Stimulated activated CD4-positive, alpha-beta T cell treated with anti-CD3 and anti-CD28 coated beads, Interleukin-12 subunit alpha, Interleukin-12 subunit beta, amount 100 ng/mL, for 24 hours (primary cell): ENCODE measurements at regions not wholly inside any gene's neighbourhood (a gene's known extent, or its start where the extent isn't known, plus 50 kb on each side); places are given as distances from the start of the nearest gene placed in this dataset.
"Not testable (repeated sequence)": the region's sequence is repeated elsewhere in the genome, so short reads cannot be mapped to it uniquely, and the experiment has no call there.

Source experiments
- DNase-seq, 2 experiments: peaks; one replicate each; pipeline ENCODE4 v3.0.0-alpha.2; 2020; ENCODE audit warnings: low read depth in 2 of 2

GRCh38 chrX:9342561-9343051 lies 122.3 kb upstream of the TBL1X start:
- peak in 1 of 2 experiments; percentile 9 for DNase-seq

GRCh38 chrX:9343971-9344370 lies 120.9 kb upstream of the TBL1X start:
- no peak for DNase-seq

- no peak for DNase-seq
These were observed 118.9 kb upstream of the TBL1X start for GRCh38 chrX:9345957-9346356.

GRCh38 chrX:9349572-9350494 lies 115.0 kb upstream of the TBL1X start:
- DNase-seq = no peak

GRCh38 chrX:9351126-9351525 lies 113.7 kb upstream of the TBL1X start:
- DNase-seq = no peak

- no peak for DNase-seq
These were observed 112.6 kb upstream of the TBL1X start for GRCh38 chrX:9352243-9352642.

- DNase-seq = no peak
These were observed 112.0 kb upstream of the TBL1X start for GRCh38 chrX:9352694-9353411.

GRCh38 chrX:9354918-9355317 lies 109.9 kb upstream of the TBL1X start:
- no peak for DNase-seq

- DNase-seq = no peak
These were observed 109.1 kb upstream of the TBL1X start for GRCh38 chrX:9355739-9356138.

- no peak for DNase-seq
These were observed 108.0 kb upstream of the TBL1X start for GRCh38 chrX:9356846-9357245.

GRCh38 chrX:9357518-9358114 lies 107.2 kb upstream of the TBL1X start:
- DNase-seq = no peak

GRCh38 chrX:9362363-9362928 lies 102.4 kb upstream of the TBL1X start:
- no peak for DNase-seq

- DNase-seq = no peak
These were observed 97.4 kb upstream of the TBL1X start for GRCh38 chrX:9367421-9367820.

- DNase-seq = no peak
These were observed 96.6 kb upstream of the TBL1X start for GRCh38 chrX:9368262-9368661.

GRCh38 chrX:9369802-9370291 lies 95.0 kb upstream of the TBL1X start:
- no peak for DNase-seq

- no peak for DNase-seq
These were observed 94.0 kb upstream of the TBL1X start for GRCh38 chrX:9370893-9371292.

- no peak for DNase-seq
These were observed 92.0 kb upstream of the TBL1X start for GRCh38 chrX:9372866-9373265.

GRCh38 chrX:9373789-9374188 lies 91.1 kb upstream of the TBL1X start:
- no peak for DNase-seq

- no peak for DNase-seq
These were observed 90.3 kb upstream of the TBL1X start for GRCh38 chrX:9374555-9374954.

- DNase-seq = no peak
These were observed 88.7 kb upstream of the TBL1X start for GRCh38 chrX:9376111-9376510.

- not testable (repeated sequence) for DNase-seq
These were observed 87.6 kb upstream of the TBL1X start for GRCh38 chrX:9377216-9377615.
